Right cardiac atrium (tissue), 5 donors: ENCODE measurements at regions not wholly inside any gene's neighbourhood (a gene's known extent, or its start where the extent isn't known, plus 50 kb on each side); places are given as distances from the start of the nearest gene placed in this dataset.

Source experiments
- ATAC-seq, 2 donors: fragments of 200-7000 bp; cut with Tn5 transposase; one replicate each; pipeline versions ENCODE4 v1.8.0 to v1.9.1; 2020; ENCODE audit warnings: moderate library complexity in 2 of 2, mild to moderate bottlenecking in 1 of 2
- DNase-seq, 3 donors: peaks; one replicate each; pipeline ENCODE4 v3.0.0-alpha.2; 2020
- H3K27ac ChIP-seq: one replicate; pipeline ENCODE4 v1.5.1; 2013; ENCODE audit warnings: mild to moderate bottlenecking, low read length, control low read depth, moderate library complexity
- H3K27me3 ChIP-seq: one replicate; pipeline ENCODE4 v1.6.1; 2013; ENCODE audit not compliant: control insufficient read depth, insufficient read depth
- H3K4me1 ChIP-seq: one replicate; pipeline ENCODE4 v1.6.1; 2013; ENCODE audit warnings: low read length; ENCODE audit not compliant: control insufficient read depth, insufficient read depth
- H3K4me3 ChIP-seq: one replicate; pipeline ENCODE4 v1.5.1; 2013; ENCODE audit warnings: low read length, control low read depth
- H3K9me3 ChIP-seq: one replicate; pipeline ENCODE4 v1.6.1; 2013; ENCODE audit warnings: low read length; ENCODE audit not compliant: control insufficient read depth
- WGBS: extraction: QIAGEN DNeasy Blood & Tissue Kit; methylation state at CpG from one replicate; pipeline ENCODE4 v1.1.7; 2013; 5-methylcytosine and 5-hydroxymethylcytosine counted together
- intact Hi-C, 4 donors: fragments of 100-400 bp; cut with DNase I; formaldehyde crosslinking; loops; one replicate each; pipeline versions ENCODE4 v1.11.0 to v1.14.0; 2022 to 2023
- donor health status: healthy with polysubstance abuse.
- donor health status: DM: no; HTN: yes; CAD: no.
- donor health status: DM: no; HTN: no; CAD: no.
- donor health status: DM: no; HTN: yes; CAD: no; lungs with severe emphysema.
- donor health status: DM: yes; HTN: yes; CAD: no.

- no peak overlapping the region for H3K4me3 ChIP-seq
- intact Hi-C loops: no loop called here
- DNase-seq (no peak), ATAC-seq (no peak)
- H3K9me3 ChIP-seq: no peaks in the 10 kb centered on the region
- no peak overlapping the region for H3K27ac ChIP-seq
- WGBS: 95% methylated on average over 1 of the region's 1 CpG
- H3K4me1 ChIP-seq: no peaks in the 10 kb centered on the region
- H3K27me3 ChIP-seq: no peaks in the 10 kb centered on the region
Measured at GRCh38 chr12:40581889-40582288, 110.3 kb upstream of the CNTN1 start.

DNA sequence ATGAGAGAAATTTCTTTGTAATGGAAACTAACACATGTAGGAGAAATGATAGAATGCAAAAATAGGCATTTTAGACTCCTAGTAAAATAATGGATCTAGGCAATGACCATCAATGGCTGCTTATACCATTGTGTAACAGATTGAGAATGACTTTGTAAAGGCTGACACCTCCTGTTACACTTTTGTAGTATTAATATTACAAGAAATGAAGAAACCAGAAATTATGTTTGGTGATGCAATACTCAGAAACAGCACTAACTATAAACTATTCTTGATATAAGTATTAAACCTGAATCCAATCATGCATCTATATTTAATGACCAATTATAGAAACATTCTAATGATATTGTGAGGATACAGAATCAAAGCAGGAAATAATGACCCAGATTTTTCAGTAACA is 108.5 kb upstream of the CNTN1 start:
- intact Hi-C loops: no loop called here
- Histone ChIP-seq H3K4me1 (no peaks in the 10 kb centered on the region), H3K27ac (no peak overlapping the region), H3K9me3 (no peaks in the 10 kb centered on the region), H3K27me3 (no peaks in the 10 kb centered on the region), H3K4me3 (no peak overlapping the region)
- DNase-seq (no peak), ATAC-seq (no peak)

DNA sequence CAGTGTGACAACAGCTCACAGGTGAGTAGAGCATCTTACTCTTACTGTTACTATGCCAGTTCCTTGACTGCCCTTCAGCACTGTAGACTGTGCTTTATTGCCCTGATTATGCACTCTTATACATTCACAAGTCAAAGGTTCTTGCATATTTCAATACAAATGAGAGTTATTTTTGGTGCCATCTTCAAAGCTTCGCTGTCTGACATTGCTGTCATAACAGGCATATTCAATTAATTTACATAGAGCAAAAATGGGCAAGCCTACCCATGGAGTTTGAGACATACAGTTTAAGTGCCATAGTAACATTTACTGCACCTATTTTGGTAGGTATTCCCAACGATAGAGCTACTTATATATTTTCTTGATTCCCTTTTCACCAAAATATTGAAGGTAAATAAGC is 107.5 kb upstream of the CNTN1 start:
- no peaks in the 10 kb centered on the region for H3K4me1 ChIP-seq
- H3K27ac ChIP-seq: no peak overlapping the region
- intact Hi-C loops: no loop called here
- H3K4me3 ChIP-seq: no peak overlapping the region
- WGBS: 63% methylated on average over 2 of the region's 2 CpGs
- DNase-seq: no peak
- no peaks in the 10 kb centered on the region for H3K9me3 ChIP-seq
- no peak for ATAC-seq
- H3K27me3 ChIP-seq: no peaks in the 10 kb centered on the region

DNA sequence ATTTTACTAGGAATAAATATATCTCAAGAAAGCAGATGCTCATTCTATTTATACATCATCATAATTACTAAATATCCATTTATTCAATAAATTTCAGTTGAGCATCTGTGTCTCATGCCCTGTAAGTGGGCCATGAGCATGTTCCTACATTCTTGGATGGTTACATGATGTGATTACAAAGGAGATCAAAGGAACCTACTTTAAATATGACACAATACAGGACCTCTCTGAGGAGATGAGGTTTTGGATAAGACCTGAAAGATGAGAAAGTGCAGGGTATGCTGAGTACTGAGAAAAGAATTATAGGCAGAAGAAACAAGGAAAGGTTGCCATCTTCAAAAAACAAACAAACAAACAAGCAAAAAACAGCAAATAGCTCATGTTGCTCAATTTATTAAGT is 105.4 kb upstream of the CNTN1 start:
- no peaks in the 10 kb centered on the region for H3K9me3 ChIP-seq
- ATAC-seq (no peak), DNase-seq (no peak)
- H3K4me1 ChIP-seq: no peaks in the 10 kb centered on the region
- no peak overlapping the region for H3K4me3 ChIP-seq
- no peak overlapping the region for H3K27ac ChIP-seq
- intact Hi-C loops: no loop called here
- no peaks in the 10 kb centered on the region for H3K27me3 ChIP-seq

GRCh38 chr12:40587421-40587820 is 104.8 kb upstream of the CNTN1 start:
- DNase-seq (no peak), ATAC-seq (no peak)
- Histone ChIP-seq H3K9me3 (no peaks in the 10 kb centered on the region), H3K4me3 (no peak overlapping the region), H3K4me1 (no peaks in the 10 kb centered on the region), H3K27me3 (no peaks in the 10 kb centered on the region), H3K27ac (no peak overlapping the region)
- intact Hi-C loops: no loop called here

GRCh38 chr12:40587970-40588369 is 104.3 kb upstream of the CNTN1 start:
- no peaks in the 10 kb centered on the region for H3K9me3 ChIP-seq
- no peak overlapping the region for H3K27ac ChIP-seq
- intact Hi-C loops: no loop called here
- H3K4me3 ChIP-seq: no peak overlapping the region
- WGBS: 82% methylated on average over 3 of the region's 3 CpGs
- DNase-seq: no peak
- H3K27me3 ChIP-seq: no peaks in the 10 kb centered on the region
- ATAC-seq: no peak
- no peaks in the 10 kb centered on the region for H3K4me1 ChIP-seq

DNA sequence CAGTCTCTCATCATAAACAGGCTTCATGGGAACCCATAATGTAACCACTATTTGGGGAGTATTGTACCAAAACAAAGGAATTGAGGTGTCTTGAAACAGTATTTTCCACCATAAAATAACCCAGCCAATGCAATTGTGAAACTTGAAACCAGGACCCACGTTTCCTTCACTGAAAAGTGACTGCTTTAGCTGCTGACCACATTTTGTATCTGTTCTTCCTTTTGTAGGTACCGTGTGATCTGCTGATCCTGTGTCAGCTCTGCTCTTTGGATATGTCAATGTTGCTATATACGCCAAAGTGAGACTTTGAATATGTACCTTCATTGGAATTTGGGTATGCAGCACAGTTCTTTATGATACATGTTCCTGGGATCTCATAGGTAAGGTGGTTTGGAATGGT is 95.1 kb upstream of the CNTN1 start:
- ATAC-seq: no peak

GRCh38 chr12:40598073-40598472 is 94.2 kb upstream of the CNTN1 start:
- 64% methylated on average over 2 of the region's 2 CpGs for WGBS
- ATAC-seq: no peak
- Histone ChIP-seq H3K27ac (no peak overlapping the region), H3K27me3 (no peaks in the 10 kb centered on the region), H3K9me3 (no peaks in the 10 kb centered on the region), H3K4me1 (no peaks in the 10 kb centered on the region), H3K4me3 (no peak overlapping the region)
- intact Hi-C loops: no loop called here
- no peak for DNase-seq

More for the DNA sequence above, 95.1 kb upstream of the CNTN1 start:
- H3K4me1 ChIP-seq: no peaks in the 10 kb centered on the region
- intact Hi-C loops: no loop called here
- no peak overlapping the region for H3K4me3 ChIP-seq
- H3K27ac ChIP-seq: no peak overlapping the region
- no peaks in the 10 kb centered on the region for H3K27me3 ChIP-seq
- no peaks in the 10 kb centered on the region for H3K9me3 ChIP-seq
- WGBS: 57% methylated on average over 3 of the region's 3 CpGs
- no peak for DNase-seq

- 56% methylated on average over 3 of the region's 3 CpGs for WGBS
- Histone ChIP-seq H3K27me3 (no peaks in the 10 kb centered on the region), H3K4me3 (no peak overlapping the region), H3K9me3 (no peaks in the 10 kb centered on the region), H3K27ac (no peak overlapping the region), H3K4me1 (no peaks in the 10 kb centered on the region)
- intact Hi-C loops: no loop called here
- DNase-seq (no peak), ATAC-seq (no peak)
Measured at GRCh38 chr12:40602562-40602961, 89.7 kb upstream of the CNTN1 start.

- Histone ChIP-seq H3K27me3 (no peaks in the 10 kb centered on the region), H3K9me3 (no peaks in the 10 kb centered on the region), H3K27ac (no peak overlapping the region), H3K4me1 (no peaks in the 10 kb centered on the region), H3K4me3 (no peak overlapping the region)
- intact Hi-C loops: no loop called here
- ATAC-seq (no peak), DNase-seq (no peak)
Measured at GRCh38 chr12:40614923-40615322, 77.3 kb upstream of the CNTN1 start.

DNA sequence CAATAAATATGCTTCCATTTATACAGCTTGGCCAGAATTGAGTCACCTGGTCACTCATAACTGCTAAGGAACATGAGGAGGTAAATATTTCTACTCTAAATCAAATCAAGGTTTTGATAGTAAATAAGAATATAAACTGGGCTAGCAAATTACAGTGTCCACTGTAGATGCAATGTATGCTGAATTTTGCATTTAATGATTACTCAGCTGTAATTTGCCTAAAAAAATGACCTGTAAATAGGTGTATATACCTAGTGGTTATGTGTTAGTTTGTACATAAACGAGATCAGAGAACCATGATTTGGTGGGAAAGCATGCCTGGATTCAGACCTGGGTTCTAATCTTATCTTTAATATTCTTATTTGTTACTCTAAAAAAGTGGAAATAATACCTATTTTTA is 76.6 kb upstream of the CNTN1 start:
- DNase-seq (no peak), ATAC-seq (no peak)
- 69% methylated on average over 1 of the region's 1 CpG for WGBS
- Histone ChIP-seq H3K9me3 (no peaks in the 10 kb centered on the region), H3K27me3 (no peaks in the 10 kb centered on the region), H3K4me1 (no peaks in the 10 kb centered on the region), H3K4me3 (no peak overlapping the region), H3K27ac (no peak overlapping the region)
- intact Hi-C loops: no loop called here

GRCh38 chr12:40616383-40616915 is 75.8 kb upstream of the CNTN1 start:
- no peaks in the 10 kb centered on the region for H3K9me3 ChIP-seq
- intact Hi-C loops: no loop called here
- whole genome bisulfite sequencing: 76% methylated on average over 4 of the region's 4 CpGs
- H3K4me3 ChIP-seq: no peak overlapping the region
- H3K27me3 ChIP-seq: no peaks in the 10 kb centered on the region
- DNase-seq (no peak), ATAC-seq (no peak)
- H3K27ac ChIP-seq: no peak overlapping the region
- no peaks in the 10 kb centered on the region for H3K4me1 ChIP-seq
